ENCODE measurements at regions not wholly inside any gene's neighbourhood (a gene's known extent, or its start where the extent isn't known, plus 50 kb on each side); places are given as distances from the start of the nearest gene placed in this dataset.

DNA sequence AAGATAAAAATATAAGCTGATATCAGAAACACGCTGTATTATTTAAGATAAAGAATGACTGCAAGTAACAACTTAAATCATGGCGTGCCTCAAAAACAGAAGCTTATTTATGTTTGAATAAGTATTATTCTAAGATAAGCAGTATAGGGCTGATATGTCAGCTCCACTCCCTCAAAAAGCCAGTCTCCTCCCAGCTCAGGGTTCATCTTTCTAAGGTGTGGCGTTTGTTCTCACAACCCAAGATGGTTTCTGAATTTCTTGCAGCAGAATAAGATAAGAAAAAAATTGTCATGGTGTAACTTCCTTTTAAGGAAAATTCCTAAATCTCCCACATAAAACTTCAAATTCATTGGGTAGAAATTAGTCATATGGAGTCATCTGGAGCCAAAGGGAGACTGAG, 166.1 kb upstream of the POU1F1 start:
- TF ChIP-seq, protein P1, sequence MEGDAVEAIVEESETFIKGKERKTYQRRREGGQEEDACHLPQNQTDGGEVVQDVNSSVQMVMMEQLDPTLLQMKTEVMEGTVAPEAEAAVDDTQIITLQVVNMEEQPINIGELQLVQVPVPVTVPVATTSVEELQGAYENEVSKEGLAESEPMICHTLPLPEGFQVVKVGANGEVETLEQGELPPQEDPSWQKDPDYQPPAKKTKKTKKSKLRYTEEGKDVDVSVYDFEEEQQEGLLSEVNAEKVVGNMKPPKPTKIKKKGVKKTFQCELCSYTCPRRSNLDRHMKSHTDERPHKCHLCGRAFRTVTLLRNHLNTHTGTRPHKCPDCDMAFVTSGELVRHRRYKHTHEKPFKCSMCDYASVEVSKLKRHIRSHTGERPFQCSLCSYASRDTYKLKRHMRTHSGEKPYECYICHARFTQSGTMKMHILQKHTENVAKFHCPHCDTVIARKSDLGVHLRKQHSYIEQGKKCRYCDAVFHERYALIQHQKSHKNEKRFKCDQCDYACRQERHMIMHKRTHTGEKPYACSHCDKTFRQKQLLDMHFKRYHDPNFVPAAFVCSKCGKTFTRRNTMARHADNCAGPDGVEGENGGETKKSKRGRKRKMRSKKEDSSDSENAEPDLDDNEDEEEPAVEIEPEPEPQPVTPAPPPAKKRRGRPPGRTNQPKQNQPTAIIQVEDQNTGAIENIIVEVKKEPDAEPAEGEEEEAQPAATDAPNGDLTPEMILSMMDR (conservative IDR thresholded peaks at IDR 0.05 in 1 of 2, IDR thresholded peaks at IDR 0.05 in 1 of 2; ENCODE audit: low read depth in 1 of 2, low read length in 2 of 2), result no peak
- no peak for TF ChIP-seq EZH2 (IDR thresholded peaks at IDR 0.05; ENCODE audit: low read length, missing control alignments)

All from fibroblast of lung (primary cell).